Neural crest cell (in vitro differentiated cells): ENCODE measurements at regions not wholly inside any gene's neighbourhood (a gene's known extent, or its start where the extent isn't known, plus 50 kb on each side); places are given as distances from the start of the nearest gene placed in this dataset.

Experiments
- DNase-seq: peaks from one replicate; pipeline ENCODE4 v3.0.0; 2021; ENCODE audit warnings: low read depth, mixed read lengths, low spot score
- H3K27ac Mint-ChIP-seq: one replicate; pipeline ENCODE4 v1.8.0; 2021; ENCODE audit warnings: mild to moderate bottlenecking, mixed read lengths; ENCODE audit not compliant: unreplicated experiment
- H3K27me3 Mint-ChIP-seq: 2 replicates; pipeline ENCODE4 v1.8.0; 2021; ENCODE audit warnings: low read depth, mild to moderate bottlenecking, mixed read lengths
- H3K36me3 Mint-ChIP-seq: 2 replicates; pipeline ENCODE4 v1.8.0; 2021; ENCODE audit warnings: low read depth, mild to moderate bottlenecking, mixed read lengths
- H3K4me1 Mint-ChIP-seq: 2 replicates; pipeline ENCODE4 v1.8.0; 2021; ENCODE audit warnings: mixed read lengths
- H3K4me3 Mint-ChIP-seq: one replicate; pipeline ENCODE4 v1.8.0; 2021; ENCODE audit warnings: mild to moderate bottlenecking, mixed read lengths
- H3K9me3 Mint-ChIP-seq: 2 replicates; pipeline ENCODE4 v1.8.0; 2021; ENCODE audit warnings: mixed read lengths
- CTCF ChIP-seq: fragments of 200-600 bp; sonication (generic); conservative IDR thresholded peaks from 2 replicates; pipeline ENCODE4 v1.5.0; 2021; ENCODE audit warnings: antibody characterized with exemption, mild to moderate bottlenecking

GRCh38 chr3:62926494-62926893 is 51.3 kb upstream of the CADPS start:
- Mint-ChIP-seq H3K27me3 (peaks cover 17% of the 10 kb centered on the region), H3K36me3 (no peaks in the 10 kb centered on the region), H3K4me1 (peaks cover 12% of the 10 kb centered on the region), H3K27ac (no peak overlapping the region), H3K9me3 (no peaks in the 10 kb centered on the region), H3K4me3 (no peak overlapping the region)
- no peak for TF ChIP-seq CTCF
- no peak for DNase-seq

GRCh38 chr3:62928256-62928655 is 53.0 kb upstream of the CADPS start:
- TF ChIP-seq CTCF, result no peak
- no peak for DNase-seq
- Mint-ChIP-seq H3K4me1 (peaks cover 6% of the 10 kb centered on the region), H3K36me3 (no peaks in the 10 kb centered on the region), H3K4me3 (no peak overlapping the region), H3K27ac (no peak overlapping the region), H3K9me3 (no peaks in the 10 kb centered on the region), H3K27me3 (peaks cover 15% of the 10 kb centered on the region)

- no peak overlapping the region for H3K4me3 Mint-ChIP-seq
- no peaks in the 10 kb centered on the region for H3K9me3 Mint-ChIP-seq
- H3K27ac Mint-ChIP-seq, result no peak overlapping the region
- DNase-seq, result no peak
- no peaks in the 10 kb centered on the region for H3K36me3 Mint-ChIP-seq
- peaks cover 3% of the 10 kb centered on the region for H3K4me1 Mint-ChIP-seq
- peaks cover 12% of the 10 kb centered on the region for H3K27me3 Mint-ChIP-seq
- TF ChIP-seq CTCF, result no peak
These were observed 54.6 kb upstream of the CADPS start for GRCh38 chr3:62929771-62930170.

GRCh38 chr3:62935793-62936192 is 60.6 kb upstream of the CADPS start:
- Mint-ChIP-seq H3K9me3 (peaks cover 8% of the 10 kb centered on the region), H3K27me3 (no peaks in the 10 kb centered on the region), H3K27ac (no peak overlapping the region), H3K36me3 (peaks cover 7% of the 10 kb centered on the region), H3K4me1 (peaks cover 10% of the 10 kb centered on the region), H3K4me3 (no peak overlapping the region)
- no peak for DNase-seq
- TF ChIP-seq CTCF, result no peak

- Mint-ChIP-seq H3K4me1 (peaks cover 20% of the 10 kb centered on the region), H3K4me3 (no peak overlapping the region), H3K27me3 (no peaks in the 10 kb centered on the region), H3K27ac (no peak overlapping the region), H3K36me3 (peaks cover 7% of the 10 kb centered on the region), H3K9me3 (peaks cover 8% of the 10 kb centered on the region)
- DNase-seq, result no peak
- no peak for TF ChIP-seq CTCF
These were observed 61.5 kb upstream of the CADPS start for GRCh38 chr3:62936626-62937254.
